T-helper 1 cell treated with Interleukin-12 subunit alpha and Interleukin-12 subunit beta and Interleukin-4 antibody, amounts not matched to agents 30 μg/mL and 1 μg/mL, for 36 hours (primary cell): ENCODE measurements at regions not wholly inside any gene's neighbourhood (a gene's known extent, or its start where the extent isn't known, plus 50 kb on each side); places are given as distances from the start of the nearest gene placed in this dataset.
"Not testable (repeated sequence)": the region's sequence is repeated elsewhere in the genome, so short reads cannot be mapped to it uniquely, and the experiment has no call there.

Experiments used
- H3K27ac Mint-ChIP-seq: one replicate; pipeline ENCODE4 v1.8.0; 2021; ENCODE audit warnings: mild to moderate bottlenecking, mixed read lengths
- H3K27me3 Mint-ChIP-seq: one replicate; pipeline ENCODE4 v1.8.0; 2021; ENCODE audit warnings: low read depth, mixed read lengths
- H3K36me3 Mint-ChIP-seq: one replicate; pipeline ENCODE4 v1.8.0; 2021; ENCODE audit warnings: low read depth, mixed read lengths
- H3K4me1 Mint-ChIP-seq: one replicate; pipeline ENCODE4 v1.8.0; 2021; ENCODE audit warnings: low read depth, mixed read lengths
- H3K4me3 Mint-ChIP-seq: one replicate; pipeline ENCODE4 v1.8.0; 2021; ENCODE audit warnings: mild to moderate bottlenecking, moderate library complexity, mixed read lengths
- H3K9me3 Mint-ChIP-seq: one replicate; pipeline ENCODE4 v1.8.0; 2021; ENCODE audit warnings: mixed read lengths

- Mint-ChIP-seq H3K36me3 (no peaks in the 10 kb centered on the region), H3K27ac (no peak overlapping the region), H3K4me3 (no peak overlapping the region), H3K27me3 (peaks cover 14% of the 10 kb centered on the region), H3K4me1 (no peaks in the 10 kb centered on the region), H3K9me3 (peaks cover 19% of the 10 kb centered on the region)
These were observed 103.0 kb upstream of the ARID1B start for GRCh38 chr6:156674197-156674596.

DNA sequence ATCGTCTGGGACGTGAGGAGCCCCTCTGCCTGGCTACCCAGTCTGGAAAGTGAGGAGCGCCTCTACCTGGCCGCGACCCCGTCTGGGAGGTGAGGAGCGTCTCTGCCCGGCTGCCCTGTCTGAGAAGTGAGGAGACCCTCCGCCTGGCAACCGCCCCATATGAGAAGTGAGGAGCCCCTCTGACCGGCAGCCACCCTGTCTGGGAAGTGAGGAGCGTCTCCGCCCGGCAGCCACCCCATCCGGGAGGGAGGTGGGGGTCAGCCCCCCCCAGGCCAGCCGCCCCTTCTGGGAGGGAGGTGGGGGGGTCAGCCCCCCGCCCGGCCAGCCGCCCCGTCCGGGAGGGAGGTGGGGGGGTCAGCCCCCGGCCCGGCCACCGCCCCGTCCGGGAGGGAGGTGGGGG lies 107.1 kb upstream of the ARID1B start:
- not testable (repeated sequence) for H3K4me3 Mint-ChIP-seq, H3K27ac Mint-ChIP-seq, H3K36me3 Mint-ChIP-seq, H3K4me1 Mint-ChIP-seq
- Mint-ChIP-seq H3K27me3 (peaks cover 27% of the 10 kb centered on the region), H3K9me3 (peaks cover 17% of the 10 kb centered on the region)

- H3K36me3 Mint-ChIP-seq, result no peaks in the 10 kb centered on the region
- no peaks in the 10 kb centered on the region for H3K9me3 Mint-ChIP-seq
- peaks cover 11% of the 10 kb centered on the region for H3K4me1 Mint-ChIP-seq
- H3K27ac Mint-ChIP-seq, result no peak overlapping the region
- no peak overlapping the region for H3K4me3 Mint-ChIP-seq
- H3K27me3 Mint-ChIP-seq, result peaks cover 27% of the 10 kb centered on the region
These were observed 115.1 kb upstream of the ARID1B start for GRCh38 chr6:156662025-156662445.

DNA sequence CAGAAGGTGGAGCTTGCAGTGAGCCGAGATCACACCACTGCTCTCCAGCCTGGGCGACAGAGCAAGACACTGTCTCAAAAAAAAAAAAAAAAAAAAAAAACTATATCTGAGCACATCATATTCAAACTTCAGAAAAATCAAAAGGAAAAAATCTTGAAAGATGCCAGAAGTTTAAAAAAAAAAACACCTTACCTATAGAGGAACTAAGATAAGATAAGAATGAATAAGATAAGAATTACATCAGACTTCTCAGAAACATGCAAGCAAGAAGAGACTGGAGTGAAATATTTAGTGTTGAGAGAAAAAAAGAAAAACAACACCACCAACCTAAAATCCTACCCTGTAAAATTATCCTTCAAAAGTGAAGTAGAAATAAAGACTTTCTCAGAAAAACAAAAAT lies 116.8 kb upstream of the ARID1B start:
- no peaks in the 10 kb centered on the region for H3K9me3 Mint-ChIP-seq
- H3K4me3 Mint-ChIP-seq, result no peak overlapping the region
- H3K27ac Mint-ChIP-seq, result no peak overlapping the region
- no peaks in the 10 kb centered on the region for H3K36me3 Mint-ChIP-seq
- H3K27me3 Mint-ChIP-seq, result peaks cover 14% of the 10 kb centered on the region
- H3K4me1 Mint-ChIP-seq, result peaks cover 11% of the 10 kb centered on the region

- H3K4me3 Mint-ChIP-seq, result no peak overlapping the region
- H3K4me1 Mint-ChIP-seq, result peaks cover 11% of the 10 kb centered on the region
- no peaks in the 10 kb centered on the region for H3K9me3 Mint-ChIP-seq
- H3K27ac Mint-ChIP-seq, result no peak overlapping the region
- no peaks in the 10 kb centered on the region for H3K36me3 Mint-ChIP-seq
- peaks cover 8% of the 10 kb centered on the region for H3K27me3 Mint-ChIP-seq
These were observed 117.4 kb upstream of the ARID1B start for GRCh38 chr6:156659822-156660198.

GRCh38 chr6:156658966-156659821 lies 118.0 kb upstream of the ARID1B start:
- Mint-ChIP-seq H3K27ac (no peak overlapping the region), H3K9me3 (no peaks in the 10 kb centered on the region), H3K27me3 (peaks cover 4% of the 10 kb centered on the region), H3K4me3 (no peak overlapping the region), H3K36me3 (no peaks in the 10 kb centered on the region), H3K4me1 (peaks cover 11% of the 10 kb centered on the region)

- H3K9me3 Mint-ChIP-seq, result no peaks in the 10 kb centered on the region
- no peaks in the 10 kb centered on the region for H3K36me3 Mint-ChIP-seq
- no peak overlapping the region for H3K4me3 Mint-ChIP-seq
- H3K27me3 Mint-ChIP-seq, result peaks cover 4% of the 10 kb centered on the region
- peaks cover 11% of the 10 kb centered on the region for H3K4me1 Mint-ChIP-seq
- no peak overlapping the region for H3K27ac Mint-ChIP-seq
These were observed 118.8 kb upstream of the ARID1B start for GRCh38 chr6:156658186-156658965.

DNA sequence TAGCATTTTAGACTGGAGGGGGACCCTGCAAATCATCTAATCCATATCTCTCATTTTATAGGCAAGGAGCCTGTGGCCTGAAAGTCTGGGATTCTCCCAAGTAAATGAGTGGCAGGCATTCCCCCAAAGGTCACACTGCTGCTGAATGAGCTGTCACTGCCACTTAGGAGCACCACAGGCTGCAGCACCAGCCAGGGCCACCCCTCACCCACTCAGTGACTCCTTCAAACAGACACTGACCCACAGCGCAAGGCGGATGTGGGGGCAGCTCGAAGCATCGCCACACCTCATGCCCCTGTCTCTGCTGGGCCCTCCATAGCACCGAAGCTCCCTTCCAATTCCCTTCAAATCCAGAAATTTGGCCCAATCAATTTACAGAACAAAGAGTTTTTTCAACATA lies 119.9 kb upstream of the ARID1B start:
- no peaks in the 10 kb centered on the region for H3K36me3 Mint-ChIP-seq
- H3K4me3 Mint-ChIP-seq, result no peak overlapping the region
- H3K9me3 Mint-ChIP-seq, result no peaks in the 10 kb centered on the region
- peaks cover 11% of the 10 kb centered on the region for H3K4me1 Mint-ChIP-seq
- H3K27ac Mint-ChIP-seq, result no peak overlapping the region
- peaks cover 4% of the 10 kb centered on the region for H3K27me3 Mint-ChIP-seq

GRCh38 chr6:156654919-156655918 lies 122.0 kb upstream of the ARID1B start:
- Mint-ChIP-seq H3K4me1 (peaks cover 7% of the 10 kb centered on the region), H3K36me3 (no peaks in the 10 kb centered on the region), H3K27ac (no peak overlapping the region), H3K4me3 (no peak overlapping the region), H3K9me3 (no peaks in the 10 kb centered on the region), H3K27me3 (peaks cover 4% of the 10 kb centered on the region)

DNA sequence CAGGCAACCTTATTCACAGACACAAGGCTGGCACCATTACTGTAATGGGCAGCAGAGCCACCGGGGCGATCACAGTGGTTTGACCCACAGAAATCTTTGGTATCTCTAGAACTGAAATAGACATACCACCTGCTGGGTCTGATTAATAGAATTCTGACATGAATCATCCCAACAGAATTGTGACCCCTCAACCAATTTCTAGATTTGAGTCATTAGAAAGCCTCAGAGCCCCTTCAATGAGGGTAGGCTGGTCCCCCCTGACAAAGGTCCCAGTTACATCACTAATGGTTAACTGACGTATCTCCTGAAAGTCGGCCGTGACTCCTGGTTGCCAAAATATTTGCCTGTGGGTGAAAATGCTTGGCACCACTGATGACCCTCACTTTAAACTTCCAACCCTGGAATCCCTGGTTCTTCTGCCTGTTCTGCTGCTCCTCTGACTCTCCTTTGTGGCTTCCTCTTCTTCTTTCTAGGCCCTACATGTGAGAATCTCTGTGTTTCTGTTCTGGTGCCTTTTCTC lies 124.9 kb upstream of the ARID1B start:
- Mint-ChIP-seq H3K36me3 (no peaks in the 10 kb centered on the region), H3K4me1 (peaks cover 6% of the 10 kb centered on the region), H3K4me3 (no peak overlapping the region), H3K27ac (no peak overlapping the region), H3K27me3 (peaks cover 8% of the 10 kb centered on the region), H3K9me3 (no peaks in the 10 kb centered on the region)

- Mint-ChIP-seq H3K27me3 (peaks cover 14% of the 10 kb centered on the region), H3K4me3 (no peak overlapping the region), H3K36me3 (no peaks in the 10 kb centered on the region), H3K27ac (no peak overlapping the region), H3K4me1 (peaks cover 6% of the 10 kb centered on the region), H3K9me3 (no peaks in the 10 kb centered on the region)
These were observed 125.7 kb upstream of the ARID1B start for GRCh38 chr6:156651486-156651885.

GRCh38 chr6:156650896-156651390 lies 126.2 kb upstream of the ARID1B start:
- no peaks in the 10 kb centered on the region for H3K9me3 Mint-ChIP-seq
- no peak overlapping the region for H3K4me3 Mint-ChIP-seq
- H3K36me3 Mint-ChIP-seq, result no peaks in the 10 kb centered on the region
- peaks cover 6% of the 10 kb centered on the region for H3K4me1 Mint-ChIP-seq
- no peak overlapping the region for H3K27ac Mint-ChIP-seq
- peaks cover 18% of the 10 kb centered on the region for H3K27me3 Mint-ChIP-seq

GRCh38 chr6:156648616-156649015 lies 128.6 kb upstream of the ARID1B start:
- H3K27me3 Mint-ChIP-seq, result peaks cover 18% of the 10 kb centered on the region
- H3K36me3 Mint-ChIP-seq, result no peaks in the 10 kb centered on the region
- H3K4me1 Mint-ChIP-seq, result peaks cover 6% of the 10 kb centered on the region
- H3K27ac Mint-ChIP-seq, result no peak overlapping the region
- H3K9me3 Mint-ChIP-seq, result no peaks in the 10 kb centered on the region
- H3K4me3 Mint-ChIP-seq, result no peak overlapping the region

GRCh38 chr6:156647991-156648390 lies 129.2 kb upstream of the ARID1B start:
- Mint-ChIP-seq H3K27me3 (peaks cover 18% of the 10 kb centered on the region), H3K27ac (no peak overlapping the region), H3K4me1 (peaks cover 6% of the 10 kb centered on the region), H3K4me3 (no peak overlapping the region), H3K9me3 (no peaks in the 10 kb centered on the region), H3K36me3 (no peaks in the 10 kb centered on the region)
